Testis (tissue), 2 donors: ENCODE measurements at regions not wholly inside any gene's neighbourhood (a gene's known extent, or its start where the extent isn't known, plus 50 kb on each side); places are given as distances from the start of the nearest gene placed in this dataset.
A peak's percentile ranks its signal among the peaks of the same experiment; 100 is the strongest.
"Not testable (repeated sequence)": the region's sequence is repeated elsewhere in the genome, so short reads cannot be mapped to it uniquely, and the experiment has no call there.

Experiments used
- DNase-seq: peaks from one replicate; pipeline ENCODE4 v3.0.0-alpha.2; 2019
- H3K27ac ChIP-seq, 2 donors: fragments of 200-600 bp; sonication (generic); one replicate each; pipeline ENCODE4 v1.5.1; 2019
- H3K27me3 ChIP-seq: fragments of 200-600 bp; sonication (generic); one replicate; pipeline ENCODE4 v1.5.1; 2019
- H3K36me3 ChIP-seq: fragments of 200-600 bp; sonication (generic); one replicate; pipeline ENCODE4 v1.5.1; 2017; ENCODE audit warnings: low read depth; ENCODE audit errors: missing control alignments
- H3K4me1 ChIP-seq: fragments of 200-600 bp; sonication (generic); one replicate; pipeline ENCODE4 v1.5.1; 2019
- H3K4me3 ChIP-seq, 2 donors: fragments of 200-600 bp; sonication (generic); one replicate each; pipeline ENCODE4 v1.5.1; 2017 to 2019
- H3K9me3 ChIP-seq: fragments of 200-600 bp; sonication (generic); one replicate; pipeline ENCODE4 v1.5.1; 2017
- POLR2A ChIP-seq: fragments of 450-650 bp; IDR thresholded peaks from one replicate; pipeline ENCODE4 v1.6.1; 2017; ENCODE audit warnings: antibody characterized with exemption, mild to moderate bottlenecking, moderate library complexity
- WGBS, 2 donors: methylation state at CpG; one replicate each; pipeline ENCODE4 v1.1.5; 2018; 5-methylcytosine and 5-hydroxymethylcytosine counted together
- intact Hi-C: fragments of 100-400 bp; cut with DNase I; formaldehyde crosslinking; loops from one replicate; pipeline ENCODE4 v1.15.1; 2023; ENCODE audit warnings: low total_unique reads
- TF ChIP-seq, protein P1 (sequence below), 3 experiments: fragments of 450-650 bp in 2 of 3; fragments of 200-600 bp in 1 of 3; sonication (generic) in 1 of 3; IDR thresholded peaks; one replicate each; pipeline ENCODE4 v1.5.1; 2016 to 2019; ENCODE audit warnings: antibody characterized with exemption in 3 of 3, mild to moderate bottlenecking in 2 of 3, moderate library complexity in 1 of 3

GRCh38 chr5:42980391-42980790, 59.7 kb downstream of the ANXA2R start:
- H3K4me1 ChIP-seq, DNase-seq, intact Hi-C loops, H3K36me3 ChIP-seq, H3K27me3 ChIP-seq, H3K27ac ChIP-seq, H3K4me3 ChIP-seq, H3K9me3 ChIP-seq: not testable (repeated sequence)
- WGBS, 2 donors: 96% methylated on average over 5 of the region's 36 CpGs; no CpG with 5 or more reads in 1 of the 2 donors

DNA sequence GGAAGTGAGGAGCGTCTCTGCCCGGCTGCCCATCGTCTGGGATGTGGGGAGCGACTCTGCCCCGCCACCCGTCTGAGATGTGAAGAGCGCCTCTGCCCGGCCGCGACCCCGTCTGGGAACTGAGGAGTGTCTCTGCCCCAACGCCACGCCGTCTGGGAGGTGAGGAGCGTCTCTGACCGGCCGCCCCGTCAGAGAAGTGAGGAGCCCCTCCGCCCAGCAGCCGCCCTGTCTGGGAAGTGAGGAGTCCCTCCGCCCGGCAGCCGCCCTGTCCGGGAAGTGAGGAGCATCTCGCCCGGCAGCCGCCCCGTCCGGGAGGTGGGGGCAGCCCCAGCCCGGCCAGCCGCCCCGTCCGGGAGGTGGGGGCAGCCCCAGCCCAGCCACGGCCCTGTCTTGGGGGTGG, 60.9 kb downstream of the ANXA2R start:
- H3K27ac ChIP-seq, H3K27me3 ChIP-seq, DNase-seq, H3K4me1 ChIP-seq, H3K4me3 ChIP-seq, H3K9me3 ChIP-seq, intact Hi-C loops, H3K36me3 ChIP-seq: not testable (repeated sequence)
- WGBS, 2 donors: 85% methylated on average over 27 of the region's 34 CpGs; no CpG with 5 or more reads in 1 of the 2 donors

DNA sequence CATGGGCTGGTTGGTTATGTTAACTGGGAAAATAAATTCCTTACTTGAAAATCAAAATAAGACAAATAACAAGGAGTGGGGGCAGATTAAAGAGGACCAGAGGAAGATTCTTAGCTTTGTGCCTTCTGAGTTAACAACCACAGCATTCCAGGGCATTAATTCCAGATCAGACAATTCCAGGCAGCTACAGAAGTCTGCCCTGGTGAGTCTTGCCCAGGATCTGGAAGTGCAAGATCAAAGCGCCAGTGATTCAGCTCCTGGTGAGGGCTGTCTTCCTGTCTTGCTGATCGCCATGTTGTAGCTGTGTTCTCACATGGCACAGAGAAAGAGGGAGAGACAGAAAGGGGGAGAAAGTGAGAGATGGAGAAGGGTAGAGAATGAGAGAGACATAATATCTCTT, 65.6 kb downstream of the ANXA2R start:
- no peaks in the 10 kb centered on the region for H3K36me3 ChIP-seq
- no peak overlapping the region for H3K4me3 ChIP-seq
- no peak for TF ChIP-seq POLR2A
- TF ChIP-seq, protein P1, sequence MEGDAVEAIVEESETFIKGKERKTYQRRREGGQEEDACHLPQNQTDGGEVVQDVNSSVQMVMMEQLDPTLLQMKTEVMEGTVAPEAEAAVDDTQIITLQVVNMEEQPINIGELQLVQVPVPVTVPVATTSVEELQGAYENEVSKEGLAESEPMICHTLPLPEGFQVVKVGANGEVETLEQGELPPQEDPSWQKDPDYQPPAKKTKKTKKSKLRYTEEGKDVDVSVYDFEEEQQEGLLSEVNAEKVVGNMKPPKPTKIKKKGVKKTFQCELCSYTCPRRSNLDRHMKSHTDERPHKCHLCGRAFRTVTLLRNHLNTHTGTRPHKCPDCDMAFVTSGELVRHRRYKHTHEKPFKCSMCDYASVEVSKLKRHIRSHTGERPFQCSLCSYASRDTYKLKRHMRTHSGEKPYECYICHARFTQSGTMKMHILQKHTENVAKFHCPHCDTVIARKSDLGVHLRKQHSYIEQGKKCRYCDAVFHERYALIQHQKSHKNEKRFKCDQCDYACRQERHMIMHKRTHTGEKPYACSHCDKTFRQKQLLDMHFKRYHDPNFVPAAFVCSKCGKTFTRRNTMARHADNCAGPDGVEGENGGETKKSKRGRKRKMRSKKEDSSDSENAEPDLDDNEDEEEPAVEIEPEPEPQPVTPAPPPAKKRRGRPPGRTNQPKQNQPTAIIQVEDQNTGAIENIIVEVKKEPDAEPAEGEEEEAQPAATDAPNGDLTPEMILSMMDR (IDR thresholded peaks at IDR 0.05): no peak
- no peaks in the 10 kb centered on the region for H3K27me3 ChIP-seq
- no peak overlapping the region for H3K27ac ChIP-seq
- no peak for DNase-seq
- no peaks in the 10 kb centered on the region for H3K9me3 ChIP-seq
- H3K4me1 ChIP-seq: no peaks in the 10 kb centered on the region
- intact Hi-C loops: no loop called here
- 79 to 89% methylated on average over 2 of the region's 2 CpGs for WGBS, 2 donors

DNA sequence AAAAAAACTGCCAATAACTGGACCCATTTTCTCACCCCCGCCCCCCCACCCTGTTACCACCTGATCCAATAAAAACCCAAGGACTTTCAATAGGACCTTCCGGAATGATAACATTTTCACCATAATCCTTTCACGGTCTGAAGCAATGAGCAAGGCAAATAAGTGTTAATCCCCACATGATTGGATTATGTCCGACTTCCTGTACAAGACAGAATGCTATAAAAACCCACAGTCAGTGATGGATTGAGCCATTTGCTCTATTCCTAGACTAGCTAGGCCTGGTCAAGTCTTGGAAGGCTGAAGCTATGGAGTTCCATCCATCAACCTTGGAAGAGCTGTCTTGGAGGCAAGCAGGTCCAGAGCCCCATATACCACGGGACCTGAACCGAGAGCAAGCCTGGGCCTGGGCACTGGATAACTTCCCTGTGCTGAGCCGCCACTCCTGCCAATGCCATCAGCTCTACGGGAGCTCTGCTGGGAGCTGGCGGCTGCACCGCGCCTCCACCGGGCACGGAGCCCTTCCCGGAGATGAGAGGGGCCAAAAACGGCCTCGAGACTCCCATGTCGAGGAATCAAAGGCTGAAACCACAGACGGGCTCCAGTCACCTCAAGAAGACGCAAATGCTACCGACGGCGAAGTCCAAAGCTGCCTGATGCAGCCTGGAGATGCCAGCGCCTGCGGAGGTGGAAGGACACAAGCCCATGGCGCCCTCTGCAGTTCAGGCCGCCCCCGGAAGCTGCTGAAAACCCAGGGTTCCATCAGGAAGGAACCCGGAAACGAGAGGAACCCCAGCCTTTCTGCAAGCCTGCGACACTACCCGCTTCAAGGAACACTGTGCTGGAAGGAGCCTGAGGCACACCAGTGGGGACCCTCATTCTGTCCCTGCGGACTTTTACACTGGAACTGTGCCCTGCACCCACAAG, 69.2 kb downstream of the ANXA2R start:
- WGBS, 2 donors: 37 to 63% methylated on average over 18 to 32 of the region's 32 CpGs
- H3K4me3 ChIP-seq: peak overlapping the region in 1 of 2 donors; percentile 21
- no peaks in the 10 kb centered on the region for H3K36me3 ChIP-seq
- no peaks in the 10 kb centered on the region for H3K27me3 ChIP-seq
- H3K4me1 ChIP-seq: no peaks in the 10 kb centered on the region
- no peak for DNase-seq
- intact Hi-C loops: no loop called here
- H3K27ac ChIP-seq: no peak overlapping the region
- TF ChIP-seq, protein P1 (IDR thresholded peaks at IDR 0.05): no peak
- TF ChIP-seq POLR2A: no peak
- H3K9me3 ChIP-seq: no peaks in the 10 kb centered on the region

- no peak for DNase-seq
- intact Hi-C loops: no loop called here
- 91 to 94% methylated on average over 3 of the region's 3 CpGs for WGBS, 2 donors
- no peaks in the 10 kb centered on the region for H3K27me3 ChIP-seq
- H3K4me1 ChIP-seq: no peaks in the 10 kb centered on the region
- TF ChIP-seq, protein P1 (IDR thresholded peaks at IDR 0.05): no peak
- no peak for TF ChIP-seq POLR2A
- H3K36me3 ChIP-seq: no peaks in the 10 kb centered on the region
- no peak overlapping the region for H3K4me3 ChIP-seq
- no peaks in the 10 kb centered on the region for H3K9me3 ChIP-seq
- no peak overlapping the region for H3K27ac ChIP-seq
These were observed 74.2 kb downstream of the ANXA2R start for GRCh38 chr5:42965934-42966333.

- H3K4me1 ChIP-seq: no peaks in the 10 kb centered on the region
- 92 to 100% methylated on average over 1 of the region's 1 CpG for WGBS, 2 donors
- no peaks in the 10 kb centered on the region for H3K36me3 ChIP-seq
- no peaks in the 10 kb centered on the region for H3K27me3 ChIP-seq
- TF ChIP-seq, protein P1 (IDR thresholded peaks at IDR 0.05): no peak
- TF ChIP-seq POLR2A: no peak
- H3K4me3 ChIP-seq: no peak overlapping the region
- H3K27ac ChIP-seq: no peak overlapping the region
- intact Hi-C loops: no loop called here
- no peak for DNase-seq
- H3K9me3 ChIP-seq: no peaks in the 10 kb centered on the region
These were observed 76.7 kb downstream of the ANXA2R start for GRCh38 chr5:42963412-42963811.
